ENCODE measurements at regions not wholly inside any gene's neighbourhood (a gene's known extent, or its start where the extent isn't known, plus 50 kb on each side); places are given as distances from the start of the nearest gene placed in this dataset.
"Not testable (repeated sequence)": the region's sequence is repeated elsewhere in the genome, so short reads cannot be mapped to it uniquely, and the experiment has no call there.

DNA sequence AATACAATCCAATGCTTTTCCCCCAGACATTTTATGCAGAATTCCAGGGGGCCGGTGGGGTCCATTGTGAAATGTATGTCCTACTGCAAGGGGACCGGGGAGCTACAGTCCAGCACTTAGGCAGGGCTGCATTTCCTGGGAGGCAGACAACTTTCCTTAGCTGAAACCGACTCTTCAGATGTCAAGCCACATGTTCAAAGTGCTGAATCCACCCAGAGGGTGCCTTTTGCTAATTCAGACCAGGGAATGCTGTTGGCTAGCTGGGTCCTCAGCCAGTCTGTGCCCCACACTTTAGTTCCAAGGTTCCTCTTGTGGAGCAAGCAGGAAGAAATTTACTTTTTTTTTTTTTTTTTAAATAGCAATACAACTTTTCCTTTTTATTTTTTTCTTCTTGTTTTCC lies 219.5 kb upstream of the LRTM1 start:
- no peak for DNase-seq

DNA sequence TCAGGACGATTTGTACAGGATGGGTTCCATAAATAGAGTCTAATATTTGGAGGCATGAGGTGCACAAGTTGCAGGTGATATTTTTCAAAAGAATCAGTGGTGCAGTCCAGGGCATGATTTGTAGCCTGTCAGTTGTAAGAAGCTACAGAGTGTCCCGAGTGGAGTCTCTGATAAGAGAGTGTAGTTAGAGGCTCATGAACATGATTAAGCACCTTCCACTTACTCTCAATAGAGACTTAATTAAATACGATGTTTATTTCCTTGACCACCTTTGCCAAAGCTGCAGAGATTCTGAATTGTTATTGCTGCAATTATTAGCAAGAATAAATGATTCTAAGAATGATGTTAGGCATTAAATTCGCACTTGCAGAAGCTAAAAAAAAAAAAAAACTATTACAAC lies 218.4 kb upstream of the LRTM1 start:
- no peak for DNase-seq

DNA sequence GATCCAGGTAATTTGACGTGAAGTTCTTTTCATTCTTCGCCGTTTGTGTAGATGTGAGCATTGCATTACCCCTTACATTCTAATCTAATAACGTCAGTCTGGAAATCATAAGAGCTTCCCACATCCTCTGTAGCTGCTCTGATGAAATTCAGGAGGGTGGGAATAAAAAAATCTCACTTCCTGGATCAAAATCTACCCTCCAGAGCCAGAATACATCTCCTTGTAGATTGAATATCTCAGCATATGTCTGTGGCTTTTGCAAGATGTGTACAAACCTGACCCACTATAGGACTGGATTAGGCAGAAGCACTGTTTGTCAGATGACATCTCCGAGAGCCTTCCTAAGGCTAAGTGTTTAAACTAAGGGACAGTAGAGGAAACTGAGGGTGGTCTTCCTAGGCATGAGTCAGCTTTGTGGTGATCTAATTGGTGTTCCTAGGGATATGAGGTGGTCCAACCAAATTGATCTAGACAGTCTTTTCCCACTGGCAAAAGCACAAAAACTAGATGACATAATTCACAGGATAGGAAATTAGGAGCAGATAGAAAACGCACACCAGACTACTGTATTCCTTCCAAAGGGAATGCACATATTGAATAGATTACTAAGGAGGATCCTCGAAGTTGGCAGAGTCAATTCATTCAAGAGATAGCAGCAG lies 216.3 kb upstream of the LRTM1 start:
- DNase-seq: no peak

DNA sequence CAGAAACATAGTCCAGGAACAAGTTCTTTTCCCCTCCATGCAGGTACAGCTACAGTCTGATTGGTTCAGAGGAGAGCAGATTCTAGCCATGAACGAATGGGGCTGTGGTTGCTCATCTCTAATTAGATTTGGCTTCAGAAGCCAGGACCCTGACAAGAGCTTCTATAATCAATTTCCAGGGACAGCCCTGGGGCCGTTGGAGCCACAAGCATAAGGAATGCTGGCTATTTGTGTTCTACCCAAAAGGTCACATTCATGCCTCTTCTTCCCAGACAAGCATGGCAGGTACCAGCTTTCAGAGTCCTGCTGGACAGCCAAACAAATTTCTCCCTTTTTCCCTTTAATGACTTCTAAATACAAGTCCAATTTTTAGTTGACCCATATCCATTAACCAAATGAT lies 215.5 kb upstream of the LRTM1 start:
- DNase-seq: no peak

DNA sequence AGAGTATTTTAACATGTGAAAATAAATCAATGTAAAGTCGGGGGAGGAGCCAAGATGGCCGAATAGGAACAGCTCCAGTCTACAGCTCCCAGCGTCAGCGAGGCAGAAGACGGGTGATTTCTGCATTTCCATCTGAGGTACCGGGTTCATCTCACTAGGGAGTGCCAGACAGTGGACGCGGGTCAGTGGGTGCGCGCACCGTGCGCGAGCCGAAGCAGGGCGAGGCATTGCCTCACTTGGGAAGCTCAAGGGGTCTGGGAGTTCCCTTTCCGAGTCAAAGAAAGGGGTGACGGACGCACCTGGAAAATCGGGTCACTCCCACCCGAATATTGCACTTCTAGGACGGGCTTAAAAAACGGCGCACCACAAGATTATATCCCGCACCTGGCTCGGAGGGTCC lies 208.4 kb upstream of the LRTM1 start:
- not testable (repeated sequence) for DNase-seq

DNA sequence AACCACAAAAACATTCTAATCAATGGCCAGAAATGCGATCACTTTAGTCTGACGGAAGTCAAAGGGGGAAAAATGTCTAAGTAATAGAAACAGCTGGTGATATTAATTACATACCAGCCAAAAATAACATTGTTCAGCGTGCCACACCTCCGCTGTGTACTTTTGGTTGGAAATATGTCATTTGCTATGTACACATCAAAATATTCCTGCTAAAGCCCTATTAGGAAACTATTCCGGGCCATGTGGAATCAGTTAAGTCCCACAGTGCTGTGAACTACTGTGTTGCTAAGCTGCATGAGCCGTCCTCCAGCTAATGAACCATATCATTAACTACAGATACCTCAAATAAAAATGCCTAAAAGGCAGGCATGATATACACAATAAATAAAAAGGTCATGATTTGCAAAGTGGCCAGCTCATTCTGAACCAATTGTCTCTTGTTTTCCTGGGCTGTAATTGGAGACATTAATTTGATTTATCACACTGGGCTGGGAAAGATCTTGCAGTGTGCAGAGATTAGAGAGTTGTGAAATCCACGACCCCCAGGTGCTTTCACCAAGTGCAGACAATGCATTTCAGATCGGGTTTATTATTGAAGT lies 200.5 kb upstream of the LRTM1 start:
- DNase-seq: no peak

DNA sequence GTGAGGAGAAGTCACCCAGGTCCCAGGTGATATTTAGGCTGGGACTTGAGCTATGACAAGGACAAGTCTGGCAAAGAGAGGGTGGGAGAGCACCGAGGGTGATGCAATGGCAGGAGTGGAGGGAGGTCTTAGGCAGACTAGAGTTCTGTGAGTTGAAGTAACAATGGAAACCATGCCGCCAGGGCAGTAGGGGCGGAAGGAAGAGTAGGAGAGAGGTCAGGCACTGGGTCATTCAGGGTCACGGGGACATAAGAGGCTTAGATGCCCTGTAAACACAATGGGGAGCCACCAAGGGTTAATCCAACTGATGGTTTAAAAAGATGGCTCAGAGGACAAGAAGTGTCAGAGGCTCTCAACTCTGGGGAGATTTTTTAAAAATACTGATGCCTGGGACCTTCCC lies 199.7 kb upstream of the LRTM1 start:
- DNase-seq: no peak

DNA sequence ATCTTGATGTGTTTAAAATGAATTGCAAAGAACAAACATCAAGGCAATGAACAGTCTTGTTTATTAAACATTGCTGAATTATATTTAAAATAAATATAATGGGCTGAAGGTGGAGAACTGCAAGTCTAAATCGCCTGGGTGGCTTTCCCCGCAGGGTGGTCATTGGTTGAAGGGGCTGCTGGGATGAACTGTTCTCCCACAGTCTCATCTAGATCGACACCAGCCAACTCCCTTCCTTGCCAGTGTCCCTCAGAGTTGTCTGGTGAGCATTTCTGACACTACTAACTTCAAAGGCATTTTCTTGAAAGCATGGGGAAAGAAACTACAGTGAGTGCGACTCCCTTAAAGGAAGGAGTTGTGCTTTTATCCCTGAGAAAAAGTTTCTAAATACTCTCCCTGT lies 196.5 kb upstream of the LRTM1 start:
- no peak for DNase-seq
